Lower lobe of right lung (tissue), 2 donors: ENCODE measurements at regions not wholly inside any gene's neighbourhood (a gene's known extent, or its start where the extent isn't known, plus 50 kb on each side); places are given as distances from the start of the nearest gene placed in this dataset.

Experiments
- ATAC-seq, 2 donors: fragments of 200-7000 bp; cut with Tn5 transposase; one replicate each; pipeline ENCODE4 v1.9.1; 2020 to 2022; ENCODE audit warnings: mild to moderate bottlenecking in 2 of 2, moderate library complexity in 2 of 2
- DNase-seq: peaks from one replicate; pipeline ENCODE4 v3.0.0-alpha.2; 2020
- H3K27ac ChIP-seq: fragments of 200-600 bp; one replicate; pipeline ENCODE4 v1.8.0; 2022
- H3K27me3 ChIP-seq: fragments of 200-600 bp; one replicate; pipeline ENCODE4 v1.8.0; 2022; ENCODE audit warnings: low read depth
- H3K36me3 ChIP-seq: fragments of 200-600 bp; one replicate; pipeline ENCODE4 v1.8.0; 2022; ENCODE audit warnings: mild to moderate bottlenecking
- H3K4me1 ChIP-seq: fragments of 200-600 bp; one replicate; pipeline ENCODE4 v1.8.0; 2022
- H3K4me3 ChIP-seq: fragments of 200-600 bp; one replicate; pipeline ENCODE4 v1.8.0; 2022; ENCODE audit warnings: mild to moderate bottlenecking
- H3K9me3 ChIP-seq: fragments of 200-600 bp; one replicate; pipeline ENCODE4 v1.8.0; 2022
- CTCF ChIP-seq: fragments of 200-600 bp; IDR thresholded peaks from one replicate; pipeline ENCODE4 v1.8.0; 2022; ENCODE audit warnings: antibody characterized with exemption, mild to moderate bottlenecking
- intact Hi-C: fragments of 100-400 bp; cut with DNase I; formaldehyde crosslinking; loops from one replicate; pipeline ENCODE4 v1.11.0; 2022
- donor health status: DM: no; HTN: yes; CAD: no; lungs with severe emphysema.

DNA sequence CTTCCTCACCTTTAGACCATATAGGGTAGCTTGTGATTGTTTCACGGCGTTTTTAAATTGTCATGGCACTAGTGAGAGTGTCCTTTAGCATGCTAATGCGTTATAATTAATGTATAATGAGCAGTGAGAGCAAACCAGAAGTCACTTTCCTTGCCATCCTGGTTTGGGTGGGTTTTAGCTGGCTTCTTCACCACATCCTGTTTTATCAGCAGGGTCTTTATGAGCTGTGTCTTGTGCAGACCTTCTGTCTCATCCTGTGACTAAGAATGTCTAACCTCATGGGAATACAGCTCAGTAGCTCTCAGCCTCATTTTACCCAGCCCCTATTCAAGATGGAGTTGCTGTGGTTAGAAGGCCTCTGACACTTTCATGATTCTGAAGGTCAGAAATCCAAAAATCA lies 370.9 kb upstream of the RBFOX1 start:
- no peaks in the 10 kb centered on the region for H3K9me3 ChIP-seq
- intact Hi-C loops: no loop called here
- H3K4me1 ChIP-seq: no peaks in the 10 kb centered on the region
- no peaks in the 10 kb centered on the region for H3K27me3 ChIP-seq
- H3K36me3 ChIP-seq: no peaks in the 10 kb centered on the region
- DNase-seq (no peak), ATAC-seq (no peak)
- no peak overlapping the region for H3K27ac ChIP-seq
- H3K4me3 ChIP-seq: no peak overlapping the region
- TF ChIP-seq CTCF: no peak

- ATAC-seq: no peak
- intact Hi-C loops: no loop called here
- no peak for DNase-seq
- Histone ChIP-seq H3K27me3 (no peaks in the 10 kb centered on the region), H3K27ac (no peak overlapping the region), H3K4me3 (no peak overlapping the region), H3K36me3 (no peaks in the 10 kb centered on the region), H3K9me3 (no peaks in the 10 kb centered on the region), H3K4me1 (no peaks in the 10 kb centered on the region)
- no peak for TF ChIP-seq CTCF
These were observed 374.5 kb upstream of the RBFOX1 start for GRCh38 chr16:6958184-6958583.

DNA sequence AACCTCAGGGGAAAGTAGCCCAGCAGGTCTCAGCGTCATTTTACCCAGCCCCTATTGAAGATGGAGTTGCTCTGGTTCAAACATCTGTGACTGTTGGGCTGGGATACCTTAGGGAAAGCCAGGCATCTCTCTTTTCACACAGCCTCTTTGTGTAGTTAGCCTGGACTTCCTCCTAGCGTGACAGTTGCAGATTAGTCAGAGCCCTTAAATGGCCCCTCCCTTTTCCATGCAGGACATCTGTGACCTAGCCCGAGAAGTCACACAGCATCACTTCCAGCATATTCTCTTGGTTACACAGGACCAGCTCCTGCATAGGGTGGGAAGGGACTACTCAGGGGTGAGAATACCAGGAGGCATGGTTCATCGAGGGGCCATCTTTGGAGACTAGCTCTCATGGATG lies 375.0 kb upstream of the RBFOX1 start:
- Histone ChIP-seq H3K27me3 (no peaks in the 10 kb centered on the region), H3K36me3 (no peaks in the 10 kb centered on the region), H3K4me3 (no peak overlapping the region), H3K27ac (no peak overlapping the region), H3K9me3 (no peaks in the 10 kb centered on the region), H3K4me1 (no peaks in the 10 kb centered on the region)
- intact Hi-C loops: no loop called here
- ATAC-seq (no peak), DNase-seq (no peak)
- no peak for TF ChIP-seq CTCF

GRCh38 chr16:6956511-6956910 lies 376.1 kb upstream of the RBFOX1 start:
- Histone ChIP-seq H3K27me3 (no peaks in the 10 kb centered on the region), H3K27ac (no peak overlapping the region), H3K9me3 (no peaks in the 10 kb centered on the region), H3K36me3 (no peaks in the 10 kb centered on the region), H3K4me1 (no peaks in the 10 kb centered on the region), H3K4me3 (no peak overlapping the region)
- DNase-seq (no peak), ATAC-seq (no peak)
- intact Hi-C loops: no loop called here
- TF ChIP-seq CTCF: no peak

DNA sequence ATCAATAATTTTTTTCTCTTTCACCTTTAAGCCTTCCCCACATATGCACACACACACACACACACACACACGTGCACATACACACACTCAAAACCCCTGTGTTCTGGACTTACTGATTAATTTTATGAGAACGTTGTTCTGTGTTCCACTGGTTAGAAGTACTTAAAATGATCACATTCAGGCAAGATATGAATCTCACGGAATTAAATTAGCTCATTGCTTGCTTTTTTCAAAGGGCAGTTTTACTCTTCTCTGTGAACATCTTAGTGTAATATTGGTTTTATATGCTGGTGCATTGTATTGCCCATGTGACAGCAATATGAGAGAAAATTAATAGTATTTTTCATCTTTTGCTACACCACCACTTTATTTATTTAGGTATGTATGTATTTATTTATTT lies 377.3 kb upstream of the RBFOX1 start:
- DNase-seq (no peak), ATAC-seq (no peak)
- Histone ChIP-seq H3K4me3 (no peak overlapping the region), H3K27ac (no peak overlapping the region), H3K4me1 (no peaks in the 10 kb centered on the region), H3K27me3 (no peaks in the 10 kb centered on the region), H3K9me3 (no peaks in the 10 kb centered on the region), H3K36me3 (no peaks in the 10 kb centered on the region)
- intact Hi-C loops: no loop called here
- no peak for TF ChIP-seq CTCF

DNA sequence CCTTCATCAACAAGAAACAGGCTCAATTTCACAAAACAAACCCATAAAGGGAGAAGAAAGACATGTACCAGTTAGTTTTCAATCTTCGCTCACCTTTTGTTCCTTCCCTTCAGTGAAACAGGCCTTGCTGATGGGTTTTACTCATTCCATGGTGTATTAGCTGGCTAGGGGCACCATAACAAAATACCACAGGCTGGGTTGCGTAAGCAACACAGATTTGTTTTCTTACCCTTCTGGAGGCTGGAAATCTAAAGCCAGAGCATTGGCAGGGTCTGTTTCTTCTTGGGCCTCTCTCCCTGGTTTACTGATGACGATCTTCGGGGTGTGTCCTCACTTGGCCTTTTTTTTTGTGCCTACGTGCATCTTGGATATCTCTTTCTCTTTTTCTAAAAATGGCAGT lies 383.4 kb upstream of the RBFOX1 start:
- no peak for TF ChIP-seq CTCF
- intact Hi-C loops: no loop called here
- Histone ChIP-seq H3K4me1 (no peaks in the 10 kb centered on the region), H3K36me3 (no peaks in the 10 kb centered on the region), H3K27ac (no peak overlapping the region), H3K9me3 (no peaks in the 10 kb centered on the region), H3K4me3 (no peak overlapping the region), H3K27me3 (no peaks in the 10 kb centered on the region)
- DNase-seq (no peak), ATAC-seq (no peak)
